GM23338 (cell line): ENCODE measurements at regions not wholly inside any gene's neighbourhood (a gene's known extent, or its start where the extent isn't known, plus 50 kb on each side); places are given as distances from the start of the nearest gene placed in this dataset.
A peak's percentile ranks its signal among the peaks of the same experiment; 100 is the strongest.

Source experiments
- ATAC-seq: fragments of 200-7000 bp; cut with Tn5 transposase; 3 replicates; pipeline ENCODE4 v1.9.1; 2020
- DNase-seq: peaks from one replicate; pipeline ENCODE4 v3.0.0-alpha.2; 2015; ENCODE audit warnings: low spot score
- H2AFZ ChIP-seq: fragments of 200-600 bp; sonication (generic); 2 replicates; pipeline ENCODE4 v1.8.0; 2016; ENCODE audit warnings: antibody characterized with exemption, mild to moderate bottlenecking, moderate library complexity
- H3F3A ChIP-seq: fragments of 200-600 bp; sonication (generic); replicated peaks from 2 replicates; pipeline ENCODE4 v1.8.0; 2017; ENCODE audit warnings: antibody characterized with exemption, mixed run types, low read depth
- H3K27ac ChIP-seq: fragments of 200-600 bp; sonication (generic); 2 replicates; pipeline ENCODE4 v1.6.1; 2016; ENCODE audit warnings: low read depth
- H3K27me3 ChIP-seq: fragments of 200-600 bp; sonication (generic); 2 replicates; pipeline ENCODE4 v1.8.0; 2016; ENCODE audit warnings: mild to moderate bottlenecking, mixed run types, moderate library complexity; ENCODE audit not compliant: insufficient read depth
- H3K36me3 ChIP-seq: fragments of 200-600 bp; sonication (generic); 2 replicates; pipeline ENCODE4 v1.8.0; 2016; ENCODE audit warnings: mild to moderate bottlenecking; ENCODE audit not compliant: insufficient read depth
- H3K4me1 ChIP-seq: fragments of 200-600 bp; sonication (generic); 2 replicates; pipeline ENCODE4 v1.8.0; 2016; ENCODE audit warnings: mild to moderate bottlenecking, moderate library complexity; ENCODE audit not compliant: insufficient read depth
- H3K4me2 ChIP-seq: fragments of 200-600 bp; sonication (generic); 2 replicates; pipeline ENCODE4 v1.7.1; 2017; ENCODE audit warnings: mixed run types
- H3K4me3 ChIP-seq: fragments of 200-600 bp; sonication (generic); 2 replicates; pipeline ENCODE4 v1.6.1; 2016; ENCODE audit warnings: mixed run types
- H3K79me2 ChIP-seq: fragments of 200-600 bp; sonication (generic); replicated peaks from 2 replicates; pipeline ENCODE4 v1.8.0; 2017; ENCODE audit warnings: mild to moderate bottlenecking; ENCODE audit not compliant: insufficient read depth
- H3K9me2 ChIP-seq: fragments of 200-600 bp; sonication (generic); 2 replicates; pipeline ENCODE4 v1.8.0; 2017; ENCODE audit not compliant: insufficient read depth
- H4K20me1 ChIP-seq: fragments of 200-600 bp; sonication (generic); replicated peaks from 2 replicates; pipeline ENCODE4 v1.8.0; 2017; ENCODE audit warnings: mild to moderate bottlenecking; ENCODE audit not compliant: insufficient read depth
- H3K27ac Mint-ChIP-seq: 2 replicates; pipeline ENCODE4 v1.8.0; 2020; ENCODE audit warnings: inconsistent platforms, mild to moderate bottlenecking, moderate library complexity, mixed read lengths
- H3K27me3 Mint-ChIP-seq: 3 replicates; pipeline ENCODE4 v1.8.0; 2022; ENCODE audit warnings: low read depth, mild to moderate bottlenecking, moderate library complexity, mixed read lengths, inconsistent platforms; ENCODE audit not compliant: insufficient read depth, poor library complexity
- H3K36me3 Mint-ChIP-seq: 3 replicates; pipeline ENCODE4 v1.8.0; 2021; ENCODE audit warnings: low read depth, mild to moderate bottlenecking, inconsistent platforms, moderate library complexity, mixed read lengths
- H3K4me1 Mint-ChIP-seq: 3 replicates; pipeline ENCODE4 v1.8.0; 2020; ENCODE audit warnings: mild to moderate bottlenecking, inconsistent platforms, mixed read lengths
- H3K4me3 Mint-ChIP-seq: 3 replicates; pipeline ENCODE4 v1.8.0; 2021; ENCODE audit warnings: moderate library complexity, mild to moderate bottlenecking, inconsistent platforms, mixed read lengths
- H3K9me3 Mint-ChIP-seq: 3 replicates; pipeline ENCODE4 v1.8.0; 2020; ENCODE audit warnings: moderate library complexity, mild to moderate bottlenecking, inconsistent platforms, mixed read lengths
- ETS1 ChIP-seq: IDR thresholded peaks from 2 replicates; pipeline ENCODE4 v1.6.1; 2016; ENCODE audit warnings: antibody characterized with exemption
- EZH2 ChIP-seq: fragments of 200-600 bp; sonication (generic); IDR thresholded peaks from one replicate; pipeline ENCODE4 v1.8.0; 2017; ENCODE audit warnings: antibody characterized with exemption, mild to moderate bottlenecking, low read depth; ENCODE audit not compliant: unreplicated experiment
- EZH2phosphoT487 ChIP-seq: fragments of 200-600 bp; sonication (generic); IDR thresholded peaks from one replicate; pipeline ENCODE4 v1.8.1; 2018; ENCODE audit warnings: antibody characterized with exemption; ENCODE audit not compliant: unreplicated experiment
- JUNB ChIP-seq: IDR thresholded peaks from one replicate; pipeline ENCODE4 v1.6.1; 2016; ENCODE audit warnings: antibody characterized with exemption; ENCODE audit not compliant: unreplicated experiment
- ZNF331 ChIP-seq: fragments of 250-450 bp; sonication (Bioruptor Pico); IDR thresholded peaks from 2 replicates; pipeline ENCODE4 v1.5.0; 2020; ENCODE audit warnings: low read depth, mild to moderate bottlenecking, moderate library complexity
- ZNF462 ChIP-seq: fragments of 250-450 bp; sonication (Bioruptor Pico); IDR thresholded peaks from 2 replicates; pipeline ENCODE4 v1.5.0; 2020; ENCODE audit warnings: mild to moderate bottlenecking, moderate library complexity
- TF ChIP-seq, protein P1 (sequence below): IDR thresholded peaks from one replicate; pipeline ENCODE4 v1.6.1; 2018; ENCODE audit warnings: antibody characterized with exemption; ENCODE audit not compliant: unreplicated experiment

- no peak for TF ChIP-seq ZNF462 (CRISPR knock-in tag)
These were observed 298.1 kb upstream of the TMPO start (continued) for GRCh38 chr12:98217257-98217656.

GRCh38 chr12:98220636-98221035, 294.8 kb upstream of the TMPO start:
- Histone ChIP-seq H3K79me2 (no peaks in the 10 kb centered on the region), H4K20me1 (no peaks in the 10 kb centered on the region), H3K4me2 (0 out of 2 replicates have a peak overlapping the region, but pooled peaks have one; percentile 23), H3K36me3 (no peaks in the 10 kb centered on the region), H3K27me3 (no peaks in the 10 kb centered on the region), H3F3A (no peaks in the 10 kb centered on the region), H2AFZ (peak overlapping the region; percentile 63; the same call in 1 of the 2 replicates), H3K4me3 (no peak overlapping the region), H3K4me1 (peaks cover 29% of the 10 kb centered on the region), H3K9me2 (peaks cover 12% of the 10 kb centered on the region; the same call in 1 of the 2 replicates), H3K27ac (no peak overlapping the region)
- H3K27ac Mint-ChIP-seq = no peak overlapping the region
- DNase-seq (no peak), ATAC-seq (no peak)
- no peaks in the 10 kb centered on the region for H3K27me3 Mint-ChIP-seq
- H3K4me1 Mint-ChIP-seq = peaks cover 19% of the 10 kb centered on the region; the same call in 2 of the 3 replicates
- no peaks in the 10 kb centered on the region for H3K9me3 Mint-ChIP-seq
- H3K4me3 Mint-ChIP-seq = no peak overlapping the region
- no peaks in the 10 kb centered on the region for H3K36me3 Mint-ChIP-seq
- TF ChIP-seq, protein P1, sequence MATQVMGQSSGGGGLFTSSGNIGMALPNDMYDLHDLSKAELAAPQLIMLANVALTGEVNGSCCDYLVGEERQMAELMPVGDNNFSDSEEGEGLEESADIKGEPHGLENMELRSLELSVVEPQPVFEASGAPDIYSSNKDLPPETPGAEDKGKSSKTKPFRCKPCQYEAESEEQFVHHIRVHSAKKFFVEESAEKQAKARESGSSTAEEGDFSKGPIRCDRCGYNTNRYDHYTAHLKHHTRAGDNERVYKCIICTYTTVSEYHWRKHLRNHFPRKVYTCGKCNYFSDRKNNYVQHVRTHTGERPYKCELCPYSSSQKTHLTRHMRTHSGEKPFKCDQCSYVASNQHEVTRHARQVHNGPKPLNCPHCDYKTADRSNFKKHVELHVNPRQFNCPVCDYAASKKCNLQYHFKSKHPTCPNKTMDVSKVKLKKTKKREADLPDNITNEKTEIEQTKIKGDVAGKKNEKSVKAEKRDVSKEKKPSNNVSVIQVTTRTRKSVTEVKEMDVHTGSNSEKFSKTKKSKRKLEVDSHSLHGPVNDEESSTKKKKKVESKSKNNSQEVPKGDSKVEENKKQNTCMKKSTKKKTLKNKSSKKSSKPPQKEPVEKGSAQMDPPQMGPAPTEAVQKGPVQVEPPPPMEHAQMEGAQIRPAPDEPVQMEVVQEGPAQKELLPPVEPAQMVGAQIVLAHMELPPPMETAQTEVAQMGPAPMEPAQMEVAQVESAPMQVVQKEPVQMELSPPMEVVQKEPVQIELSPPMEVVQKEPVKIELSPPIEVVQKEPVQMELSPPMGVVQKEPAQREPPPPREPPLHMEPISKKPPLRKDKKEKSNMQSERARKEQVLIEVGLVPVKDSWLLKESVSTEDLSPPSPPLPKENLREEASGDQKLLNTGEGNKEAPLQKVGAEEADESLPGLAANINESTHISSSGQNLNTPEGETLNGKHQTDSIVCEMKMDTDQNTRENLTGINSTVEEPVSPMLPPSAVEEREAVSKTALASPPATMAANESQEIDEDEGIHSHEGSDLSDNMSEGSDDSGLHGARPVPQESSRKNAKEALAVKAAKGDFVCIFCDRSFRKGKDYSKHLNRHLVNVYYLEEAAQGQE = no peak
- no peak for TF ChIP-seq ETS1
- no peak for TF ChIP-seq ZNF331 (CRISPR knock-in tag)
- no peak for TF ChIP-seq JUNB
- TF ChIP-seq EZH2 = no peak
- TF ChIP-seq EZH2phosphoT487 = no peak
